ENCODE measurements at regions not wholly inside any gene's neighbourhood (a gene's known extent, or its start where the extent isn't known, plus 50 kb on each side); places are given as distances from the start of the nearest gene placed in this dataset.

DNA sequence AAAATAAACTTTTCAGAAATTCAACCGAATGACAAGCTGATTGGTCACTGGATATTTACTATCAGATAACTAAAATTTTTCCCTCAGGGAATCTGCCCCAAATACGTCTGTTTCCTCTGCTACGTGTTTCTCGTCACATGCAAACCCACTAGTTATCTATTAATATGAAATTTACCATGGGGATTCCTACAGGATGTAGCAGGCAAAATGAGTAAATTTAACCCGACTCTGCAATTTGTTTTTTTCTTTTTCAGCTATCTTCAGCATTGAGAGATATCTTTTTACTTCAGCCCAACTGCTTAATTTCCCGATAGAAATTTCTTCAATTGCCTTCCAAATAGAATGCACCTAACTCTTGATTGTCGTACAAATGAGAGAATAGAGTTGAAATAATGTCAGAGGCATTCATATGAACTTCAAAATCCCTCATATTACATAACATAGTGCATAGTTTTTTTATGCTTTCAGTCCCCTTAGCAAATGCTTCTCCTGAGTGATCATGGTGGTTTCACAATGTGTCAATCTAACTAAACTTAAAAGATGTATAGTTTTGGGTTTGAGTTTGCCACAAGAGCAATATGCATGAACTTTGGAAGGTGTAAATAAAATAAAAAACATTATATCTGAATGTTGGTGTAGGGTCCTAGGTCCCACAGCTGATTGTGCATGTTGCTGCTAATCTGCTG, 913.1 kb upstream of the GRIA3 start:
- no peak overlapping the region for H2AFZ ChIP-seq (ENCODE audit: insufficient read depth, low read depth, low read length, poor library complexity, severe bottlenecking)
- no peaks in the 10 kb centered on the region for H3K27me3 Mint-ChIP-seq
- no peak for DNase-seq
- H3K4me1 Mint-ChIP-seq: no peaks in the 10 kb centered on the region
- TF ChIP-seq, protein P1, sequence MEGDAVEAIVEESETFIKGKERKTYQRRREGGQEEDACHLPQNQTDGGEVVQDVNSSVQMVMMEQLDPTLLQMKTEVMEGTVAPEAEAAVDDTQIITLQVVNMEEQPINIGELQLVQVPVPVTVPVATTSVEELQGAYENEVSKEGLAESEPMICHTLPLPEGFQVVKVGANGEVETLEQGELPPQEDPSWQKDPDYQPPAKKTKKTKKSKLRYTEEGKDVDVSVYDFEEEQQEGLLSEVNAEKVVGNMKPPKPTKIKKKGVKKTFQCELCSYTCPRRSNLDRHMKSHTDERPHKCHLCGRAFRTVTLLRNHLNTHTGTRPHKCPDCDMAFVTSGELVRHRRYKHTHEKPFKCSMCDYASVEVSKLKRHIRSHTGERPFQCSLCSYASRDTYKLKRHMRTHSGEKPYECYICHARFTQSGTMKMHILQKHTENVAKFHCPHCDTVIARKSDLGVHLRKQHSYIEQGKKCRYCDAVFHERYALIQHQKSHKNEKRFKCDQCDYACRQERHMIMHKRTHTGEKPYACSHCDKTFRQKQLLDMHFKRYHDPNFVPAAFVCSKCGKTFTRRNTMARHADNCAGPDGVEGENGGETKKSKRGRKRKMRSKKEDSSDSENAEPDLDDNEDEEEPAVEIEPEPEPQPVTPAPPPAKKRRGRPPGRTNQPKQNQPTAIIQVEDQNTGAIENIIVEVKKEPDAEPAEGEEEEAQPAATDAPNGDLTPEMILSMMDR (IDR thresholded peaks at IDR 0.05): no peak
- no peak for TF ChIP-seq EZH2 (IDR thresholded peaks at IDR 0.05; ENCODE audit: borderline replicate concordance, insufficient read depth, low read depth, low read length, poor library complexity, severe bottlenecking)
- no peaks in the 10 kb centered on the region for H3K27me3 ChIP-seq (replicated peaks in 1 of 4; ENCODE audit: control extremely low read depth in 1 of 4, control insufficient read depth in 3 of 4, insufficient read depth in 4 of 4, low read length in 3 of 4)
- H3K27ac Mint-ChIP-seq: no peak overlapping the region
- no peak overlapping the region for H3K27ac ChIP-seq (ENCODE audit: low read length in 2 of 2)
- no peak for ATAC-seq (ENCODE audit: low read depth)
- no peak overlapping the region for H3K9ac ChIP-seq (ENCODE audit: low read length)
- CTCF ChIA-PET: no interaction called here
- no CpG with 5 or more reads among the region's 7 CpGs for WGBS (ENCODE audit: insufficient coverage)
- POLR2A ChIA-PET: no interaction called here
- H3K36me3 ChIP-seq (replicated peaks in 1 of 2; ENCODE audit: control extremely low read depth in 1 of 2, control insufficient read depth in 1 of 2, extremely low read depth in 1 of 2, insufficient read depth in 2 of 2, low read length in 1 of 2): no peaks in the 10 kb centered on the region
- no peaks in the 10 kb centered on the region for H3K9me3 Mint-ChIP-seq (ENCODE audit: insufficient read depth)
- H3K4me1 ChIP-seq (ENCODE audit: control insufficient read depth in 2 of 2, insufficient read depth in 2 of 2, low read length in 2 of 2): no peaks in the 10 kb centered on the region
- H3K9me3 ChIP-seq (ENCODE audit: control extremely low read depth in 1 of 3, control insufficient read depth in 2 of 3, insufficient read depth in 1 of 3, low read length in 2 of 3): no peaks in the 10 kb centered on the region
- no peak overlapping the region for H3K4me3 Mint-ChIP-seq
- H3K79me2 ChIP-seq (ENCODE audit: control insufficient read depth, insufficient read depth, low read length): no peaks in the 10 kb centered on the region
- H3K4me3 ChIP-seq (ENCODE audit: control extremely low read depth in 1 of 5, extremely low read depth in 1 of 5, insufficient read depth in 1 of 5, low read depth in 2 of 5, low read length in 4 of 5): no peak overlapping the region
- H4K20me1 ChIP-seq (ENCODE audit: control insufficient read depth, insufficient read depth, low read length, poor library complexity, severe bottlenecking): no peaks in the 10 kb centered on the region
- H3K4me2 ChIP-seq (replicated peaks; ENCODE audit: low read depth, low read length, poor library complexity, severe bottlenecking): no peak overlapping the region
- intact Hi-C loops (cut with micrococcal nuclease): no loop called here

DNA sequence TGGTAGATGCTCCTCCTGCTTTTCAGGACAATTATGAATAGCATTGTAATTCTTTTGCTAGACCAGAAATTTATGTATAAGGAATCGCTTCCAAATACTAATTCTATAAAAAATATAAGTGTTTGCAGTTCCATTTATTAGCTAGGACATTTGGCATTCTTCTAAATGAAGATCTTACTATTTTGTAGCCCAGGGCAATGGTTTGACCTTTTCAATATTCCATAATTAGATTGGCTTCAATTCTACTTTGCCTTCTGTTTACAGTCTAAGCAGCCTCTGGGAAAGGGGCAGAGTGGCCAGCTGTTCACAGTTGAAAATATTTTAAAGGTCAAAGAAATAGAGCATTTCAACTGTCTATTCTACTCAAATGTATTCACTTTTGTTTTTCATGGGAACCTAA, 912.1 kb upstream of the GRIA3 start:
- no CpG with 5 or more reads among the region's 1 CpG for WGBS (ENCODE audit: insufficient coverage)
- CTCF ChIA-PET: no interaction called here
- no peak for ATAC-seq (ENCODE audit: low read depth)
- H3K4me1 ChIP-seq (ENCODE audit: control insufficient read depth in 2 of 2, insufficient read depth in 2 of 2, low read length in 2 of 2): no peaks in the 10 kb centered on the region
- no peak overlapping the region for H3K4me2 ChIP-seq (replicated peaks; ENCODE audit: low read depth, low read length, poor library complexity, severe bottlenecking)
- no peaks in the 10 kb centered on the region for H4K20me1 ChIP-seq (ENCODE audit: control insufficient read depth, insufficient read depth, low read length, poor library complexity, severe bottlenecking)
- no peak overlapping the region for H2AFZ ChIP-seq (ENCODE audit: insufficient read depth, low read depth, low read length, poor library complexity, severe bottlenecking)
- H3K4me3 ChIP-seq (ENCODE audit: control extremely low read depth in 1 of 5, extremely low read depth in 1 of 5, insufficient read depth in 1 of 5, low read depth in 2 of 5, low read length in 4 of 5): no peak overlapping the region
- H3K4me1 Mint-ChIP-seq: no peaks in the 10 kb centered on the region
- no peak overlapping the region for H3K27ac ChIP-seq (ENCODE audit: low read length in 2 of 2)
- H3K9ac ChIP-seq (ENCODE audit: low read length): no peak overlapping the region
- H3K4me3 Mint-ChIP-seq: no peak overlapping the region
- DNase-seq: no peak
- TF ChIP-seq EZH2 (IDR thresholded peaks at IDR 0.05; ENCODE audit: borderline replicate concordance, insufficient read depth, low read depth, low read length, poor library complexity, severe bottlenecking): no peak
- TF ChIP-seq, protein P1 (IDR thresholded peaks at IDR 0.05): no peak
- intact Hi-C loops (cut with micrococcal nuclease): no loop called here
- no peaks in the 10 kb centered on the region for H3K36me3 ChIP-seq (replicated peaks in 1 of 2; ENCODE audit: control extremely low read depth in 1 of 2, control insufficient read depth in 1 of 2, extremely low read depth in 1 of 2, insufficient read depth in 2 of 2, low read length in 1 of 2)
- POLR2A ChIA-PET: no interaction called here
- H3K27me3 ChIP-seq (replicated peaks in 1 of 4; ENCODE audit: control extremely low read depth in 1 of 4, control insufficient read depth in 3 of 4, insufficient read depth in 4 of 4, low read length in 3 of 4): no peaks in the 10 kb centered on the region
- no peak overlapping the region for H3K27ac Mint-ChIP-seq
- H3K9me3 ChIP-seq (ENCODE audit: control extremely low read depth in 1 of 3, control insufficient read depth in 2 of 3, insufficient read depth in 1 of 3, low read length in 2 of 3): no peaks in the 10 kb centered on the region
- no peaks in the 10 kb centered on the region for H3K79me2 ChIP-seq (ENCODE audit: control insufficient read depth, insufficient read depth, low read length)
- H3K27me3 Mint-ChIP-seq: no peaks in the 10 kb centered on the region
- no peaks in the 10 kb centered on the region for H3K9me3 Mint-ChIP-seq (ENCODE audit: insufficient read depth)

All from B cell (primary cell).